ENCODE measurements at regions not wholly inside any gene's neighbourhood (a gene's known extent, or its start where the extent isn't known, plus 50 kb on each side); places are given as distances from the start of the nearest gene placed in this dataset.

GRCh38 chr14:29168149-29168548 lies 401.6 kb downstream of the FOXG1 start:
- TF ChIP-seq ZNF704 (tag by site-specific recombination; IDR thresholded peaks at IDR 0.05) (no peak), PBX3 (CRISPR knock-in tag; IDR thresholded peaks at IDR 0.05) (no peak), ZBTB11 (tag by site-specific recombination; conservative IDR thresholded peaks at IDR 0.05; ENCODE audit: low read depth) (no peak), ZNF174 (tag by site-specific recombination; IDR thresholded peaks at IDR 0.05) (no peak), ZNF24 (tag by site-specific recombination; IDR thresholded peaks at IDR 0.05) (no peak), KLF10 (tag by site-specific recombination; IDR thresholded peaks at IDR 0.05) (no peak), ZNF148 (tag by site-specific recombination; IDR thresholded peaks at IDR 0.05; ENCODE audit: borderline replicate concordance) (no peak), ZNF626 (tag by site-specific recombination; IDR thresholded peaks at IDR 0.05) (no peak), ZBTB6 (tag by site-specific recombination; IDR thresholded peaks at IDR 0.05) (no peak), ZNF416 (tag by site-specific recombination; IDR thresholded peaks at IDR 0.05) (no peak)
- Histone ChIP-seq H3K4me3 (ENCODE audit: low read depth, low read length) (no peak overlapping the region), H3K36me3 (ENCODE audit: control insufficient read depth in 2 of 2, insufficient read depth in 1 of 2, low read length in 2 of 2) (no peaks in the 10 kb centered on the region), H3K9me3 (ENCODE audit: control insufficient read depth, insufficient read depth, low read depth, low read length) (no peaks in the 10 kb centered on the region), H3K4me1 (ENCODE audit: control insufficient read depth, insufficient read depth, low read length) (no peaks in the 10 kb centered on the region), H3K27ac (ENCODE audit: extremely low read depth, low read depth, low read length) (no peak overlapping the region)
- ChIA-PET POLR2A (no interaction called here), CTCF (no interaction called here)

- H3K4me1 ChIP-seq (ENCODE audit: control insufficient read depth, insufficient read depth, low read length): no peaks in the 10 kb centered on the region
- H3K4me3 ChIP-seq (ENCODE audit: low read depth, low read length): no peak overlapping the region
- H3K9me3 ChIP-seq (ENCODE audit: control insufficient read depth, insufficient read depth, low read depth, low read length): no peaks in the 10 kb centered on the region
- H3K36me3 ChIP-seq (ENCODE audit: control insufficient read depth in 2 of 2, insufficient read depth in 1 of 2, low read length in 2 of 2): no peaks in the 10 kb centered on the region
- ChIA-PET CTCF (interaction anchor here (0.6 kb wide), 1 partner anchor 1115 kb away, joined by 3 read pairs; no protein-coding TSS in a partner anchor), POLR2A (no interaction called here)
- TF ChIP-seq ZSCAN16 (tag by site-specific recombination; IDR thresholded peaks at IDR 0.05): no peak
- TF ChIP-seq ZNF560 (tag by site-specific recombination; IDR thresholded peaks at IDR 0.05; ENCODE audit: borderline replicate concordance): no peak
- no peak for TF ChIP-seq HOXD13 (CRISPR knock-in tag; IDR thresholded peaks at IDR 0.05; ENCODE audit: borderline replicate concordance)
- TF ChIP-seq EGR2 (tag by site-specific recombination; IDR thresholded peaks at IDR 0.05; ENCODE audit: low read depth): no peak
- TF ChIP-seq ZNF692 (tag by site-specific recombination; IDR thresholded peaks at IDR 0.05): no peak
- no peak for TF ChIP-seq ZNF768 (tag by site-specific recombination; IDR thresholded peaks at IDR 0.05)
- no peak for TF ChIP-seq ZNF24 (tag by site-specific recombination; IDR thresholded peaks at IDR 0.05)
- no peak for TF ChIP-seq ZNF473 (tag by site-specific recombination; IDR thresholded peaks at IDR 0.05)
- no peak overlapping the region for H3K27ac ChIP-seq (ENCODE audit: extremely low read depth, low read depth, low read length)
Observed at GRCh38 chr14:29169408-29169807, 402.8 kb downstream of the FOXG1 start.
